ENCODE measurements at regions not wholly inside any gene's neighbourhood (a gene's known extent, or its start where the extent isn't known, plus 50 kb on each side); places are given as distances from the start of the nearest gene placed in this dataset.

GRCh38 chr3:154559623-154560022 lies 129.6 kb upstream of the GPR149 start:
- no peaks in the 10 kb centered on the region for H3K36me3 Mint-ChIP-seq (ENCODE audit: insufficient read depth, unreplicated experiment)
- H3K4me1 Mint-ChIP-seq (ENCODE audit: low read depth, unreplicated experiment), result no peaks in the 10 kb centered on the region
- H3K9me3 Mint-ChIP-seq (ENCODE audit: unreplicated experiment), result no peaks in the 10 kb centered on the region
- H3K36me3 ChIP-seq (ENCODE audit: control insufficient read depth, insufficient read depth, low read length), result no peaks in the 10 kb centered on the region
- H3K27me3 Mint-ChIP-seq (ENCODE audit: insufficient read depth, unreplicated experiment), result peaks cover 3% of the 10 kb centered on the region
- no peak overlapping the region for H3K4me3 Mint-ChIP-seq (ENCODE audit: unreplicated experiment)
- DNase-seq, result no peak
- no peak overlapping the region for H3K4me3 ChIP-seq (ENCODE audit: low read depth, low read length)
- no peak overlapping the region for H3K27ac Mint-ChIP-seq (ENCODE audit: unreplicated experiment)
- no peaks in the 10 kb centered on the region for H3K4me1 ChIP-seq
- TF ChIP-seq CTCF (IDR thresholded peaks at IDR 0.05; ENCODE audit: insufficient read depth in 1 of 2, low read depth in 1 of 2, low read length in 1 of 2, severe bottlenecking in 1 of 2, unreplicated experiment in 1 of 2), result no peak
- ChIA-PET CTCF (no interaction called here), POLR2A (no interaction called here)
- no peaks in the 10 kb centered on the region for H3K9me3 ChIP-seq
- no TSS peak for BruUV-seq (replicated peaks)
- intact Hi-C loops (cut with micrococcal nuclease; ENCODE audit: unreplicated experiment), result no loop called here
- no peaks in the 10 kb centered on the region for H3K27me3 ChIP-seq (replicated peaks; ENCODE audit: control insufficient read depth, insufficient read depth, low read length)

- intact Hi-C loops (cut with micrococcal nuclease; ENCODE audit: unreplicated experiment), result loop anchor here (1.0 to 5.0 kb wide), 2 partner anchors 194 to 215 kb away; no protein-coding TSS in a partner anchor
- CTCF ChIA-PET, result no interaction called here
- H3K9me3 ChIP-seq, result no peaks in the 10 kb centered on the region
- peak in 1 of 2 experiments; percentile 27 for TF ChIP-seq CTCF (IDR thresholded peaks at IDR 0.05; ENCODE audit: insufficient read depth in 1 of 2, low read depth in 1 of 2, low read length in 1 of 2, severe bottlenecking in 1 of 2, unreplicated experiment in 1 of 2)
- BruUV-seq (replicated peaks), result no TSS peak
- POLR2A ChIA-PET, result no interaction called here
- Mint-ChIP-seq H3K4me1 (ENCODE audit: low read depth, unreplicated experiment) (no peaks in the 10 kb centered on the region), H3K9me3 (ENCODE audit: unreplicated experiment) (no peaks in the 10 kb centered on the region), H3K4me3 (ENCODE audit: unreplicated experiment) (no peak overlapping the region), H3K36me3 (ENCODE audit: insufficient read depth, unreplicated experiment) (no peaks in the 10 kb centered on the region), H3K27ac (ENCODE audit: unreplicated experiment) (no peak overlapping the region), H3K27me3 (ENCODE audit: insufficient read depth, unreplicated experiment) (peaks cover 3% of the 10 kb centered on the region)
- H3K27me3 ChIP-seq (replicated peaks; ENCODE audit: control insufficient read depth, insufficient read depth, low read length), result no peaks in the 10 kb centered on the region
- H3K4me1 ChIP-seq, result no peaks in the 10 kb centered on the region
- no peaks in the 10 kb centered on the region for H3K36me3 ChIP-seq (ENCODE audit: control insufficient read depth, insufficient read depth, low read length)
- peak in 1 of 2 experiments; percentile 27 for DNase-seq
- H3K4me3 ChIP-seq (ENCODE audit: low read depth, low read length), result no peak overlapping the region
Measured at GRCh38 chr3:154552338-154552737, 122.3 kb upstream of the GPR149 start.

- BruUV-seq (replicated peaks), result no TSS peak
- POLR2A ChIA-PET, result no interaction called here
- Histone ChIP-seq H3K9me3 (no peaks in the 10 kb centered on the region), H3K27me3 (replicated peaks; ENCODE audit: control insufficient read depth, insufficient read depth, low read length) (no peaks in the 10 kb centered on the region), H3K36me3 (ENCODE audit: control insufficient read depth, insufficient read depth, low read length) (no peaks in the 10 kb centered on the region), H3K4me3 (ENCODE audit: low read depth, low read length) (no peak overlapping the region), H3K4me1 (peaks cover 6% of the 10 kb centered on the region; the same call in 1 of the 2 replicates)
- DNase-seq, result no peak
- TF ChIP-seq CTCF (IDR thresholded peaks at IDR 0.05; ENCODE audit: insufficient read depth in 1 of 2, low read depth in 1 of 2, low read length in 1 of 2, severe bottlenecking in 1 of 2, unreplicated experiment in 1 of 2), result no peak
- Mint-ChIP-seq H3K27me3 (ENCODE audit: insufficient read depth, unreplicated experiment) (peaks cover 3% of the 10 kb centered on the region), H3K27ac (ENCODE audit: unreplicated experiment) (no peak overlapping the region), H3K9me3 (ENCODE audit: unreplicated experiment) (no peaks in the 10 kb centered on the region), H3K36me3 (ENCODE audit: insufficient read depth, unreplicated experiment) (no peaks in the 10 kb centered on the region), H3K4me1 (ENCODE audit: low read depth, unreplicated experiment) (no peaks in the 10 kb centered on the region), H3K4me3 (ENCODE audit: unreplicated experiment) (no peak overlapping the region)
- intact Hi-C loops (cut with micrococcal nuclease; ENCODE audit: unreplicated experiment), result no loop called here
- CTCF ChIA-PET, result no interaction called here
Measured at GRCh38 chr3:154549391-154549790, 119.4 kb upstream of the GPR149 start.
